Body of pancreas (tissue), 4 donors: ENCODE measurements at regions not wholly inside any gene's neighbourhood (a gene's known extent, or its start where the extent isn't known, plus 50 kb on each side); places are given as distances from the start of the nearest gene placed in this dataset.

ENCODE experiments used
- ATAC-seq: fragments of 150-250 bp; one replicate; pipeline ENCODE4 v1.9.1; 2016
- DNase-seq, 4 donors: peaks; one replicate each; pipeline ENCODE4 v3.0.0-alpha.2; 2019
- H3K27ac ChIP-seq, 4 donors: fragments of 200-600 bp; sonication (generic); 1 replicate in 3 of 4; 2 replicates in 1 of 4; pipeline versions ENCODE4 v1.5.1 to v1.6.1; 2016 to 2019; ENCODE audit warnings: mild to moderate bottlenecking in 1 of 4, mixed read lengths in 1 of 4, moderate library complexity in 1 of 4
- H3K27me3 ChIP-seq, 2 donors: fragments of 200-600 bp; sonication (generic); one replicate each; pipeline ENCODE4 v1.6.0; 2016; ENCODE audit warnings: mild to moderate bottlenecking in 1 of 2
- H3K36me3 ChIP-seq, 2 donors: fragments of 200-600 bp; sonication (generic); replicated peaks in 1 of 2; 2 replicates each; pipeline ENCODE4 v1.5.1; 2016; ENCODE audit warnings: low read depth in 2 of 2; ENCODE audit not compliant: insufficient read depth in 1 of 2
- H3K4me1 ChIP-seq: fragments of 200-600 bp; sonication (generic); one replicate; pipeline ENCODE4 v1.6.0; 2016
- H3K4me3 ChIP-seq, 2 donors: fragments of 200-600 bp; sonication (generic); 1 replicate in 1 of 2; 2 replicates in 1 of 2; pipeline ENCODE4 v1.5.1; 2016 to 2019
- H3K9me3 ChIP-seq, 3 donors: fragments of 200-600 bp; sonication (generic); 1 replicate in 2 of 3; 2 replicates in 1 of 3; pipeline ENCODE4 v1.5.1; 2016
- POLR2A ChIP-seq, 3 donors: fragments of 450-650 bp; IDR thresholded peaks; one replicate each; pipeline ENCODE4 v1.6.1; 2016; ENCODE audit warnings: antibody characterized with exemption in 3 of 3, mild to moderate bottlenecking in 2 of 3
- WGBS, 2 donors: methylation state at CpG; one replicate each; pipeline ENCODE4 v1.1.5; 2017; 5-methylcytosine and 5-hydroxymethylcytosine counted together
- intact Hi-C: fragments of 100-400 bp; cut with DNase I; formaldehyde crosslinking; loops from one replicate; pipeline ENCODE4 v1.15.1; 2023
- TF ChIP-seq, protein P1 (sequence below), 7 experiments: fragments of 450-650 bp in 4 of 7; fragments of 200-600 bp in 3 of 7; sonication (generic) in 3 of 7; IDR thresholded peaks; one replicate each; pipeline ENCODE4 v1.5.1; 2016 to 2019; ENCODE audit warnings: antibody characterized with exemption in 7 of 7

DNA sequence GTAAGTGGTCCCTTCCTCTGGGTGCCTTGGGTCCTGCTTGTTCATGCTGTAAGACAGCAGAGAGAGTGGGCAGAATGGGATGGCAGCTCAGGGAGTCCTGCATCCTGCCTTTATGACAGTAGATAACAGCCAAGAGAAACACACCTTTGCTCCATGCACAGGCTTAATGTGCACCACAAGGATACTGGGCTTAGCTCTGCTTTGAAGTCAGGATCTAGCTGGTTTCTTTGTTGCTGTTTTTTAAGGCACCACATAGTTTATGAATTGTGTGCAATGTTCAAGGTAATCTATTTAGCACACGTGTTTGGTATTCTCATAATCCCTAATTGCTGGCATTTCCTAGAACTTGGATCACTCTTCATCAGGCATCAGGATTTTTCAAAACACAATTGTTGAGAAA is 239.5 kb upstream of the DCN start:
- no peak for TF ChIP-seq POLR2A (IDR thresholded peaks at IDR 0.05)
- TF ChIP-seq, protein P1, sequence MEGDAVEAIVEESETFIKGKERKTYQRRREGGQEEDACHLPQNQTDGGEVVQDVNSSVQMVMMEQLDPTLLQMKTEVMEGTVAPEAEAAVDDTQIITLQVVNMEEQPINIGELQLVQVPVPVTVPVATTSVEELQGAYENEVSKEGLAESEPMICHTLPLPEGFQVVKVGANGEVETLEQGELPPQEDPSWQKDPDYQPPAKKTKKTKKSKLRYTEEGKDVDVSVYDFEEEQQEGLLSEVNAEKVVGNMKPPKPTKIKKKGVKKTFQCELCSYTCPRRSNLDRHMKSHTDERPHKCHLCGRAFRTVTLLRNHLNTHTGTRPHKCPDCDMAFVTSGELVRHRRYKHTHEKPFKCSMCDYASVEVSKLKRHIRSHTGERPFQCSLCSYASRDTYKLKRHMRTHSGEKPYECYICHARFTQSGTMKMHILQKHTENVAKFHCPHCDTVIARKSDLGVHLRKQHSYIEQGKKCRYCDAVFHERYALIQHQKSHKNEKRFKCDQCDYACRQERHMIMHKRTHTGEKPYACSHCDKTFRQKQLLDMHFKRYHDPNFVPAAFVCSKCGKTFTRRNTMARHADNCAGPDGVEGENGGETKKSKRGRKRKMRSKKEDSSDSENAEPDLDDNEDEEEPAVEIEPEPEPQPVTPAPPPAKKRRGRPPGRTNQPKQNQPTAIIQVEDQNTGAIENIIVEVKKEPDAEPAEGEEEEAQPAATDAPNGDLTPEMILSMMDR (IDR thresholded peaks at IDR 0.05) = no peak
- Histone ChIP-seq H3K4me3 (no peak overlapping the region), H3K27me3 (no peaks in the 10 kb centered on the region), H3K36me3 (no peaks in the 10 kb centered on the region), H3K4me1 (no peaks in the 10 kb centered on the region), H3K9me3 (no peaks in the 10 kb centered on the region), H3K27ac (no peak overlapping the region)
- 13 to 16% methylated on average over 1 of the region's 1 CpG for WGBS, 2 donors
- DNase-seq = no peak
- no peak for ATAC-seq
- intact Hi-C loops = no loop called here

DNA sequence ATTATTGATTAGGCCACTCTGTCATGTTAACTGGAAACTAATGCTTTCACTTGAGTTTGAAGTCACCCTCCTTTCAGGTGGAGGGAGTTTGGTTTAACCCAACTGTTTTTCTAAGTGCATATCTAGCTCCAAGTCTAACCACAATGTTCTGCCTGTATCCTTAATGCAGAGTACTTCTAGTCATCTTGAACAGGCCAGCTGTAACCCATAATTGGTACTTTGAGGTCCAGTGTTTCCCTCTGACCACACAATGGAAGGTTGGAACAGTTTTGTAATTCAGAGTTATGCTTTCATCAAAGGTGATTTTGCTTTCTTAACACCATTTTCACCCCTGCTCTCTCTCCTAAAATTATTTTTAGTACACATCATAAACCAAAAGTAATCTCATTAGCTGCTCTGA is 237.2 kb upstream of the DCN start:
- intact Hi-C loops = no loop called here
- H3K27ac ChIP-seq = no peak overlapping the region
- H3K27me3 ChIP-seq = no peaks in the 10 kb centered on the region
- DNase-seq = no peak
- H3K36me3 ChIP-seq = no peaks in the 10 kb centered on the region
- no peaks in the 10 kb centered on the region for H3K4me1 ChIP-seq
- H3K9me3 ChIP-seq = no peaks in the 10 kb centered on the region
- ATAC-seq = no peak
- no peak for TF ChIP-seq POLR2A (IDR thresholded peaks at IDR 0.05)
- TF ChIP-seq, protein P1 (IDR thresholded peaks at IDR 0.05) = no peak
- no peak overlapping the region for H3K4me3 ChIP-seq

- no peak overlapping the region for H3K4me3 ChIP-seq
- DNase-seq = no peak
- H3K4me1 ChIP-seq = no peaks in the 10 kb centered on the region
- no peak for ATAC-seq
- intact Hi-C loops = no loop called here
- 83 to 86% methylated on average over 1 of the region's 1 CpG for WGBS, 2 donors
- no peak for TF ChIP-seq POLR2A (IDR thresholded peaks at IDR 0.05)
- no peaks in the 10 kb centered on the region for H3K36me3 ChIP-seq
- no peaks in the 10 kb centered on the region for H3K9me3 ChIP-seq
- H3K27me3 ChIP-seq = no peaks in the 10 kb centered on the region
- no peak overlapping the region for H3K27ac ChIP-seq
These were observed 235.8 kb upstream of the DCN start for GRCh38 chr12:91418221-91419090.

GRCh38 chr12:91417650-91418049 is 235.0 kb upstream of the DCN start:
- Histone ChIP-seq H3K27ac (no peak overlapping the region), H3K36me3 (no peaks in the 10 kb centered on the region), H3K9me3 (no peaks in the 10 kb centered on the region), H3K4me3 (no peak overlapping the region), H3K27me3 (no peaks in the 10 kb centered on the region), H3K4me1 (no peaks in the 10 kb centered on the region)
- WGBS, 2 donors = 64 to 90% methylated on average over 3 of the region's 3 CpGs
- ATAC-seq (no peak), DNase-seq (no peak)
- TF ChIP-seq, protein P1 (IDR thresholded peaks at IDR 0.05) = no peak
- no peak for TF ChIP-seq POLR2A (IDR thresholded peaks at IDR 0.05)
- intact Hi-C loops = no loop called here

DNA sequence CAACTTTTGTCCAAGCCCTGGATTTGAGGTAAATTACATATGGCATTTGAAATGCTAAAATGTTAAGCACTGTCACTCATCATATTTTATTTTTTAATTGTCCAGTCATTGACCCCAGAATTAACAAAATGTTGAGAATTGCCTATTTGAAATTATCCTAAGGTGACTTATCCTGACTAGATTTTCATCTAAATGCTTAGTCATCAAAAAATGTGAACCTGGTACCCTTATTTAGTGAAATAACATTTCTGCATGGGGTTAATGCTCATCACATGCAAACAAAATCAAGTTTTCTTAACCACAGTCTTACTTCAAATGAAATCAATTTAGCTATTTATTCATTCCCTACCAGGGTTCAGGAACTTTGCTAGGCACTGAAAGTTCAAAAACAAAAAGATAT is 232.0 kb upstream of the DCN start:
- H3K27me3 ChIP-seq = no peaks in the 10 kb centered on the region
- H3K27ac ChIP-seq = no peak overlapping the region
- H3K4me1 ChIP-seq = no peaks in the 10 kb centered on the region
- intact Hi-C loops = no loop called here
- TF ChIP-seq, protein P1 (IDR thresholded peaks at IDR 0.05) = no peak
- TF ChIP-seq POLR2A (IDR thresholded peaks at IDR 0.05) = no peak
- H3K9me3 ChIP-seq = no peaks in the 10 kb centered on the region
- ATAC-seq (no peak), DNase-seq (no peak)
- H3K36me3 ChIP-seq = no peaks in the 10 kb centered on the region
- no peak overlapping the region for H3K4me3 ChIP-seq
